ENCODE measurements at regions not wholly inside any gene's neighbourhood (a gene's known extent, or its start where the extent isn't known, plus 50 kb on each side); places are given as distances from the start of the nearest gene placed in this dataset.
"Not testable (repeated sequence)": the region's sequence is repeated elsewhere in the genome, so short reads cannot be mapped to it uniquely, and the experiment has no call there.

- DNase-seq = no peak
- TF ChIP-seq POLR2A (IDR thresholded peaks at IDR 0.05; ENCODE audit: low read length) (no peak), GATA1 (IDR thresholded peaks at IDR 0.05; ENCODE audit: low read depth, low read length) (no peak)
These were observed 557.6 kb downstream of the SATB2 start for GRCh38 chr2:198900141-198900540.

- no peak for DNase-seq
- TF ChIP-seq POLR2A (IDR thresholded peaks at IDR 0.05; ENCODE audit: low read length) = no peak
- no peak for TF ChIP-seq GATA1 (IDR thresholded peaks at IDR 0.05; ENCODE audit: low read depth, low read length)
These were observed 567.2 kb downstream of the SATB2 start for GRCh38 chr2:198890490-198890889.

GRCh38 chr2:198883604-198884003 lies 574.1 kb downstream of the SATB2 start:
- DNase-seq = no peak
- TF ChIP-seq POLR2A (IDR thresholded peaks at IDR 0.05; ENCODE audit: low read length) = no peak
- no peak for TF ChIP-seq GATA1 (IDR thresholded peaks at IDR 0.05; ENCODE audit: low read depth, low read length)

- no peak for DNase-seq
These were observed 576.8 kb downstream of the SATB2 start for GRCh38 chr2:198880986-198881385.

GRCh38 chr2:198880421-198880820 lies 577.3 kb downstream of the SATB2 start:
- TF ChIP-seq POLR2A (IDR thresholded peaks at IDR 0.05; ENCODE audit: low read length) = no peak
- TF ChIP-seq GATA1 (IDR thresholded peaks at IDR 0.05; ENCODE audit: low read depth, low read length) = no peak
- DNase-seq = no peak

More at GRCh38 chr2:198880986-198881385, 576.8 kb downstream of the SATB2 start:
- TF ChIP-seq GATA1 (IDR thresholded peaks at IDR 0.05; ENCODE audit: low read depth, low read length) (no peak), POLR2A (IDR thresholded peaks at IDR 0.05; ENCODE audit: low read length) (no peak)

- no peak for DNase-seq
- TF ChIP-seq POLR2A (IDR thresholded peaks at IDR 0.05; ENCODE audit: low read length) = no peak
- no peak for TF ChIP-seq GATA1 (IDR thresholded peaks at IDR 0.05; ENCODE audit: low read depth, low read length)
These were observed 583.3 kb downstream of the SATB2 start for GRCh38 chr2:198874472-198874858.

- no peak for DNase-seq
- no peak for TF ChIP-seq POLR2A (IDR thresholded peaks at IDR 0.05; ENCODE audit: low read length)
- no peak for TF ChIP-seq GATA1 (IDR thresholded peaks at IDR 0.05; ENCODE audit: low read depth, low read length)
These were observed 584.0 kb downstream of the SATB2 start for GRCh38 chr2:198873503-198874471.

- DNase-seq = no peak
- TF ChIP-seq GATA1 (IDR thresholded peaks at IDR 0.05; ENCODE audit: low read depth, low read length) = no peak
- no peak for TF ChIP-seq POLR2A (IDR thresholded peaks at IDR 0.05; ENCODE audit: low read length)
These were observed 594.1 kb downstream of the SATB2 start for GRCh38 chr2:198863655-198864054.

GRCh38 chr2:198861080-198861479 lies 596.7 kb downstream of the SATB2 start:
- no peak for TF ChIP-seq POLR2A (IDR thresholded peaks at IDR 0.05; ENCODE audit: low read length)
- TF ChIP-seq GATA1 (IDR thresholded peaks at IDR 0.05; ENCODE audit: low read depth, low read length) = no peak
- no peak for DNase-seq

GRCh38 chr2:198857246-198857645 lies 600.5 kb downstream of the SATB2 start:
- no peak for TF ChIP-seq GATA1 (IDR thresholded peaks at IDR 0.05; ENCODE audit: low read depth, low read length)
- TF ChIP-seq POLR2A (IDR thresholded peaks at IDR 0.05; ENCODE audit: low read length) = no peak
- DNase-seq = no peak

GRCh38 chr2:198855746-198856145 lies 602.0 kb downstream of the SATB2 start:
- DNase-seq = not testable (repeated sequence)

- no peak for TF ChIP-seq POLR2A (IDR thresholded peaks at IDR 0.05; ENCODE audit: low read length)
- TF ChIP-seq GATA1 (IDR thresholded peaks at IDR 0.05; ENCODE audit: low read depth, low read length) = no peak
- no peak for DNase-seq
These were observed 605.5 kb downstream of the SATB2 start for GRCh38 chr2:198852248-198852647.

GRCh38 chr2:198825534-198825933 lies 632.2 kb downstream of the SATB2 start:
- no peak for DNase-seq
- TF ChIP-seq POLR2A (IDR thresholded peaks at IDR 0.05; ENCODE audit: low read length) (no peak), GATA1 (IDR thresholded peaks at IDR 0.05; ENCODE audit: low read depth, low read length) (no peak)

GRCh38 chr2:198817536-198817935 lies 640.2 kb downstream of the SATB2 start:
- no peak for DNase-seq
- TF ChIP-seq GATA1 (IDR thresholded peaks at IDR 0.05; ENCODE audit: low read depth, low read length) (no peak), POLR2A (IDR thresholded peaks at IDR 0.05; ENCODE audit: low read length) (no peak)

- no peak for TF ChIP-seq POLR2A (IDR thresholded peaks at IDR 0.05; ENCODE audit: low read length)
- TF ChIP-seq GATA1 (IDR thresholded peaks at IDR 0.05; ENCODE audit: low read depth, low read length) = no peak
- DNase-seq = no peak
These were observed 642.1 kb downstream of the SATB2 start for GRCh38 chr2:198815626-198816025.
